Suprapubic skin (tissue), 4 donors: ENCODE measurements at regions not wholly inside any gene's neighbourhood (a gene's known extent, or its start where the extent isn't known, plus 50 kb on each side); places are given as distances from the start of the nearest gene placed in this dataset.

Experiments used
- DNase-seq, 2 donors: peaks; one replicate each; pipeline ENCODE4 v3.0.0-alpha.2; 2019; ENCODE audit warnings: low spot score in 2 of 2
- H3K27ac ChIP-seq: fragments of 200-600 bp; sonication (generic); one replicate; pipeline ENCODE4 v1.5.1; 2019
- H3K27me3 ChIP-seq: fragments of 200-600 bp; sonication (generic); one replicate; pipeline ENCODE4 v1.5.1; 2019
- H3K36me3 ChIP-seq: fragments of 200-600 bp; sonication (generic); one replicate; pipeline ENCODE4 v1.5.1; 2019
- H3K4me1 ChIP-seq: fragments of 200-600 bp; sonication (generic); one replicate; pipeline ENCODE4 v1.5.1; 2019
- H3K4me3 ChIP-seq: fragments of 200-600 bp; sonication (generic); one replicate; pipeline ENCODE4 v1.5.1; 2019; ENCODE audit warnings: mild to moderate bottlenecking
- H3K9me3 ChIP-seq: fragments of 200-600 bp; sonication (generic); one replicate; pipeline ENCODE4 v1.5.1; 2019
- EP300 ChIP-seq: sonication (generic); formaldehyde crosslinking; IDR thresholded peaks from one replicate; pipeline ENCODE4 v1.6.1; 2017; ENCODE audit warnings: antibody characterized with exemption
- POLR2A ChIP-seq, 2 donors: fragments of 450-650 bp; IDR thresholded peaks; one replicate each; pipeline ENCODE4 v1.6.1; 2017; ENCODE audit warnings: antibody characterized with exemption in 2 of 2, mild to moderate bottlenecking in 2 of 2, moderate library complexity in 2 of 2
- POLR2AphosphoS5 ChIP-seq, 3 donors: sonication (generic); formaldehyde crosslinking; IDR thresholded peaks; one replicate each; pipeline ENCODE4 v1.6.1; 2017; ENCODE audit warnings: antibody characterized with exemption in 3 of 3
- WGBS: methylation state at CpG from one replicate; pipeline ENCODE4 v1.1.5; 2018; 5-methylcytosine and 5-hydroxymethylcytosine counted together
- TF ChIP-seq, protein P1 (sequence below), 2 donors: fragments of 200-600 bp in 1 of 2; fragments of 450-650 bp in 1 of 2; sonication (generic) in 1 of 2; IDR thresholded peaks; one replicate each; pipeline ENCODE4 v1.5.1; 2016 to 2019; ENCODE audit warnings: antibody characterized with exemption in 2 of 2, mild to moderate bottlenecking in 1 of 2, moderate library complexity in 1 of 2

DNA sequence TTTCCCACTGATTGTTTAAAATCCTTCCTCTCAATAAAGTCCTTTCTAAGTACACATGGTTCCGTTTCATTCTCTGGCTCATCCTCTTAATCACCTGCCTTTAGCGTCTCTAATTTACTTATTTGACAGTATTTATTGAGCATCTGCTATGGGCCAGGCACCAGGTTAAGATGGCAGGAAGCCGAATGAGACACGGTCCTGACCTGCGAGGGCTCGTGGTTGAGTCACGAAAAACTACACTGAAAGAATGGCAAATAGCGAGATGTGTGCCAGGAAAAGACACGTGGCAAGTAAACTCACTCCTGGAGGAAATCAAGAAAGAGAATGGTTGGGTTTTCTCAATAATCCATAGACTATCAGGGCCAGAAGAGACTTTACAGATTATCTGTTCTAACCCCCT is 60.9 kb downstream of the HES1 start:
- Histone ChIP-seq H3K36me3 (no peaks in the 10 kb centered on the region), H3K27ac (no peak overlapping the region), H3K27me3 (peaks cover 6% of the 10 kb centered on the region), H3K9me3 (no peaks in the 10 kb centered on the region), H3K4me1 (no peaks in the 10 kb centered on the region), H3K4me3 (no peak overlapping the region)
- 78% methylated on average over 9 of the region's 9 CpGs for WGBS
- no peak for DNase-seq
- TF ChIP-seq POLR2A (IDR thresholded peaks at IDR 0.05) = no peak
- no peak for TF ChIP-seq EP300
- TF ChIP-seq, protein P1, sequence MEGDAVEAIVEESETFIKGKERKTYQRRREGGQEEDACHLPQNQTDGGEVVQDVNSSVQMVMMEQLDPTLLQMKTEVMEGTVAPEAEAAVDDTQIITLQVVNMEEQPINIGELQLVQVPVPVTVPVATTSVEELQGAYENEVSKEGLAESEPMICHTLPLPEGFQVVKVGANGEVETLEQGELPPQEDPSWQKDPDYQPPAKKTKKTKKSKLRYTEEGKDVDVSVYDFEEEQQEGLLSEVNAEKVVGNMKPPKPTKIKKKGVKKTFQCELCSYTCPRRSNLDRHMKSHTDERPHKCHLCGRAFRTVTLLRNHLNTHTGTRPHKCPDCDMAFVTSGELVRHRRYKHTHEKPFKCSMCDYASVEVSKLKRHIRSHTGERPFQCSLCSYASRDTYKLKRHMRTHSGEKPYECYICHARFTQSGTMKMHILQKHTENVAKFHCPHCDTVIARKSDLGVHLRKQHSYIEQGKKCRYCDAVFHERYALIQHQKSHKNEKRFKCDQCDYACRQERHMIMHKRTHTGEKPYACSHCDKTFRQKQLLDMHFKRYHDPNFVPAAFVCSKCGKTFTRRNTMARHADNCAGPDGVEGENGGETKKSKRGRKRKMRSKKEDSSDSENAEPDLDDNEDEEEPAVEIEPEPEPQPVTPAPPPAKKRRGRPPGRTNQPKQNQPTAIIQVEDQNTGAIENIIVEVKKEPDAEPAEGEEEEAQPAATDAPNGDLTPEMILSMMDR (IDR thresholded peaks at IDR 0.05) = no peak
- TF ChIP-seq POLR2AphosphoS5 (IDR thresholded peaks at IDR 0.05) = no peak

DNA sequence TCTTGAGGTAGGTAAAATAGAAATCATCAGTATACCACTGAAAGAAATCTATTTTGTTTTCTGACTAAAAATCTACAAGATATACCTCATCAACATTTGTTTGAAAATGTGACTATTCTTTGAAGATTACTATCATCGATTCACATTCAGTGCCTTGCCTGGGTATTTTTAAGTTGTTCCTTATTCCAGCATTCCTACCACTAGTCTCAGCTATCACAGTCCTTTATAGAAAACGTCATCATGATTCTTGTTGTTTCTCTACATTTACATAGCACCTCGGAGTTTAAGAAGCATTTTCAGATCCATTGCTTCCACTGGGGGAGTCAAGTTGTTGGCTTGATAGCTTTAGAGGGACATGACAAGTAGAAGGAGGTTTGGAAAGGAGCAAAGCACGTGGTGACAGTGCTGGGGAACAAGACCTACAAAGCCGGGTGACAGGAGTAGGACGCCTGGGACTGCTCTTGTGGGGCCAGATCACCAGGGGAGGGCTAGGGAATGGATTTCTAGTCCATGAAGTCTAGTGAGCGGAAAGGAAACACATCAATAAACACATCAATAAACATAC is 61.5 kb downstream of the HES1 start:
- Histone ChIP-seq H3K4me1 (no peaks in the 10 kb centered on the region), H3K9me3 (no peaks in the 10 kb centered on the region)
- WGBS = 91% methylated on average over 7 of the region's 7 CpGs

GRCh38 chr3:194197981-194198695 is 62.2 kb downstream of the HES1 start:
- DNase-seq = no peak
- Histone ChIP-seq H3K27ac (no peak overlapping the region), H3K36me3 (no peaks in the 10 kb centered on the region), H3K27me3 (peaks cover 12% of the 10 kb centered on the region), H3K9me3 (no peaks in the 10 kb centered on the region), H3K4me3 (no peak overlapping the region), H3K4me1 (no peaks in the 10 kb centered on the region)
- TF ChIP-seq EP300 = no peak
- TF ChIP-seq, protein P1 (IDR thresholded peaks at IDR 0.05) = no peak
- no peak for TF ChIP-seq POLR2AphosphoS5 (IDR thresholded peaks at IDR 0.05)
- TF ChIP-seq POLR2A (IDR thresholded peaks at IDR 0.05) = no peak
- 96% methylated on average over 9 of the region's 9 CpGs for WGBS

More for the DNA sequence above, 61.5 kb downstream of the HES1 start:
- TF ChIP-seq, protein P1 (IDR thresholded peaks at IDR 0.05) = no peak
- no peak for TF ChIP-seq EP300
- no peak for TF ChIP-seq POLR2A (IDR thresholded peaks at IDR 0.05)
- TF ChIP-seq POLR2AphosphoS5 (IDR thresholded peaks at IDR 0.05) = no peak
- no peak overlapping the region for H3K4me3 ChIP-seq
- H3K27ac ChIP-seq = no peak overlapping the region
- no peaks in the 10 kb centered on the region for H3K36me3 ChIP-seq
- no peak for DNase-seq
- peaks cover 6% of the 10 kb centered on the region for H3K27me3 ChIP-seq

- no peaks in the 10 kb centered on the region for H3K36me3 ChIP-seq
These were observed 63.0 kb downstream of the HES1 start for GRCh38 chr3:194198938-194199337.

More at GRCh38 chr3:194198938-194199337, 63.0 kb downstream of the HES1 start:
- Histone ChIP-seq H3K9me3 (no peaks in the 10 kb centered on the region), H3K4me3 (no peak overlapping the region), H3K27ac (no peak overlapping the region), H3K27me3 (peaks cover 20% of the 10 kb centered on the region), H3K4me1 (peaks cover 2% of the 10 kb centered on the region)
- WGBS = 87% methylated on average over 3 of the region's 3 CpGs
- TF ChIP-seq EP300 (no peak), POLR2A (IDR thresholded peaks at IDR 0.05) (no peak), POLR2AphosphoS5 (IDR thresholded peaks at IDR 0.05) (no peak)
- TF ChIP-seq, protein P1 (IDR thresholded peaks at IDR 0.05) = no peak
- no peak for DNase-seq
